ENCODE measurements at regions not wholly inside any gene's neighbourhood (a gene's known extent, or its start where the extent isn't known, plus 50 kb on each side); places are given as distances from the start of the nearest gene placed in this dataset.
"Not testable (repeated sequence)": the region's sequence is repeated elsewhere in the genome, so short reads cannot be mapped to it uniquely, and the experiment has no call there.

GRCh38 chr2:174681099-174682006 is 82.9 kb downstream of the CHRNA1 start:
- Mint-ChIP-seq H3K36me3 (no peaks in the 10 kb centered on the region), H3K27ac (peak overlapping the region; percentile 24 to 79 (median 62)), H3K4me1 (peaks cover 32 to 55% of the 10 kb centered on the region in 2 donors), H3K9me3 (no peaks in the 10 kb centered on the region), H3K4me3 (peak overlapping the region; percentile 79 to 89 (median 85)), H3K27me3 (ENCODE audit: low read depth in 3 of 3) (peaks cover 6 to 11% (median 7%) of the 10 kb centered on the region in 3 donors)
- no peak for DNase-seq

- Mint-ChIP-seq H3K27ac (peak overlapping the region in 4 of 6 donors; percentile 11 to 73 (median 49)), H3K4me1 (peaks cover 39 to 63% of the 10 kb centered on the region in 2 donors), H3K36me3 (peaks cover 0 to 3% (median 0%) of the 10 kb centered on the region in 3 donors), H3K4me3 (peak overlapping the region in 4 of 5 donors; percentile 44 to 88 (median 68)), H3K9me3 (no peaks in the 10 kb centered on the region), H3K27me3 (ENCODE audit: low read depth in 3 of 3) (peaks cover 6 to 11% (median 7%) of the 10 kb centered on the region in 3 donors)
- no peak for DNase-seq
Observed at GRCh38 chr2:174680221-174680620, 82.6 kb upstream of the WIPF1 start.

- DNase-seq: no peak
- H3K9me3 Mint-ChIP-seq: peaks cover 0 to 2% (median 0%) of the 10 kb centered on the region in 6 donors
- H3K4me3 Mint-ChIP-seq: no peak overlapping the region
- peak overlapping the region in 2 of 6 donors; percentile 12 to 54 for H3K27ac Mint-ChIP-seq
- peaks cover 4 to 9% (median 5%) of the 10 kb centered on the region in 3 donors for H3K27me3 Mint-ChIP-seq (ENCODE audit: low read depth in 3 of 3)
- peaks cover 39 to 63% of the 10 kb centered on the region in 2 donors for H3K4me1 Mint-ChIP-seq
- peaks cover 0 to 9% (median 3%) of the 10 kb centered on the region in 3 donors for H3K36me3 Mint-ChIP-seq
Observed at GRCh38 chr2:174678395-174678794, 80.8 kb upstream of the WIPF1 start.

- H3K4me3 Mint-ChIP-seq: peak overlapping the region; percentile 33 to 61 (median 46)
Observed at GRCh38 chr2:174675615-174676014, 78.0 kb upstream of the WIPF1 start.

GRCh38 chr2:174673876-174674275 is 76.3 kb upstream of the WIPF1 start:
- no peak overlapping the region for H3K4me3 Mint-ChIP-seq
- peaks cover 3 to 14% (median 10%) of the 10 kb centered on the region in 6 donors for H3K9me3 Mint-ChIP-seq
- no peak for DNase-seq
- peaks cover 5 to 26% (median 12%) of the 10 kb centered on the region in 3 donors for H3K36me3 Mint-ChIP-seq
- H3K27ac Mint-ChIP-seq: no peak overlapping the region
- H3K4me1 Mint-ChIP-seq: peaks cover 14 to 33% of the 10 kb centered on the region in 2 donors
- H3K27me3 Mint-ChIP-seq (ENCODE audit: low read depth in 3 of 3): peaks cover 0 to 2% (median 1%) of the 10 kb centered on the region in 3 donors

More at GRCh38 chr2:174675615-174676014, 78.0 kb upstream of the WIPF1 start:
- H3K36me3 Mint-ChIP-seq: peaks cover 5 to 26% (median 12%) of the 10 kb centered on the region in 3 donors
- H3K4me1 Mint-ChIP-seq: peaks cover 20 to 45% of the 10 kb centered on the region in 2 donors
- peak; percentile 29 to 47 (median 35) for DNase-seq
- peak overlapping the region in 5 of 6 donors; percentile 35 to 83 (median 69) for H3K27ac Mint-ChIP-seq
- H3K9me3 Mint-ChIP-seq: peaks cover 3 to 14% (median 10%) of the 10 kb centered on the region in 6 donors
- H3K27me3 Mint-ChIP-seq (ENCODE audit: low read depth in 3 of 3): peaks cover 0 to 4% (median 2%) of the 10 kb centered on the region in 3 donors

GRCh38 chr2:174673440-174673839 is 75.8 kb upstream of the WIPF1 start:
- H3K36me3 Mint-ChIP-seq: peaks cover 5 to 26% (median 12%) of the 10 kb centered on the region in 3 donors
- H3K27ac Mint-ChIP-seq: no peak overlapping the region
- DNase-seq: no peak
- H3K4me3 Mint-ChIP-seq: no peak overlapping the region
- peaks cover 14 to 30% of the 10 kb centered on the region in 2 donors for H3K4me1 Mint-ChIP-seq
- H3K27me3 Mint-ChIP-seq (ENCODE audit: low read depth in 3 of 3): peaks cover 0 to 2% (median 1%) of the 10 kb centered on the region in 3 donors
- H3K9me3 Mint-ChIP-seq: peaks cover 3 to 14% (median 10%) of the 10 kb centered on the region in 6 donors

- H3K4me3 Mint-ChIP-seq; H3K27ac Mint-ChIP-seq; H3K27me3 Mint-ChIP-seq (ENCODE audit: low read depth in 3 of 3); DNase-seq: not testable (repeated sequence)
- Mint-ChIP-seq H3K4me1 (peaks cover 23 to 33% of the 10 kb centered on the region in 2 donors), H3K9me3 (peaks cover 3 to 14% (median 10%) of the 10 kb centered on the region in 6 donors), H3K36me3 (peaks cover 5 to 26% (median 12%) of the 10 kb centered on the region in 3 donors)
Observed at GRCh38 chr2:174671532-174671931, 73.9 kb upstream of the WIPF1 start.

- H3K27me3 Mint-ChIP-seq (ENCODE audit: low read depth in 3 of 3): peaks cover 0 to 1% (median 0%) of the 10 kb centered on the region in 3 donors
- no peak for DNase-seq
- H3K4me3 Mint-ChIP-seq: no peak overlapping the region
- peaks cover 3 to 14% (median 10%) of the 10 kb centered on the region in 6 donors for H3K9me3 Mint-ChIP-seq
- H3K36me3 Mint-ChIP-seq: peaks cover 5 to 25% (median 12%) of the 10 kb centered on the region in 3 donors
- H3K27ac Mint-ChIP-seq: no peak overlapping the region
- H3K4me1 Mint-ChIP-seq: peaks cover 17 to 27% of the 10 kb centered on the region in 2 donors
Observed at GRCh38 chr2:174670446-174670845, 72.8 kb upstream of the WIPF1 start.

GRCh38 chr2:174669336-174669735 is 71.7 kb upstream of the WIPF1 start:
- peaks cover 5 to 22% (median 12%) of the 10 kb centered on the region in 3 donors for H3K36me3 Mint-ChIP-seq
- no peak for DNase-seq
- peaks cover 0 to 1% (median 0%) of the 10 kb centered on the region in 3 donors for H3K27me3 Mint-ChIP-seq (ENCODE audit: low read depth in 3 of 3)
- peaks cover 3 to 14% (median 10%) of the 10 kb centered on the region in 6 donors for H3K9me3 Mint-ChIP-seq
- peaks cover 12 to 16% of the 10 kb centered on the region in 2 donors for H3K4me1 Mint-ChIP-seq
- H3K27ac Mint-ChIP-seq: no peak overlapping the region
- no peak overlapping the region for H3K4me3 Mint-ChIP-seq

GRCh38 chr2:174668075-174668474 is 70.5 kb upstream of the WIPF1 start:
- Mint-ChIP-seq H3K4me1 (peaks cover 14% of the 10 kb centered on the region in 2 donors), H3K36me3 (peaks cover 5 to 13% (median 9%) of the 10 kb centered on the region in 3 donors), H3K9me3 (peaks cover 3 to 14% (median 9%) of the 10 kb centered on the region in 6 donors), H3K27ac (peak overlapping the region in 2 of 6 donors; percentile 47 to 50), H3K4me3 (no peak overlapping the region), H3K27me3 (ENCODE audit: low read depth in 3 of 3) (peaks cover 0 to 1% (median 0%) of the 10 kb centered on the region in 3 donors)
- DNase-seq: no peak

GRCh38 chr2:174667250-174667860 is 69.8 kb upstream of the WIPF1 start:
- no peaks in the 10 kb centered on the region for H3K27me3 Mint-ChIP-seq (ENCODE audit: low read depth in 3 of 3)

GRCh38 chr2:174666845-174667244 is 69.2 kb upstream of the WIPF1 start:
- H3K27ac Mint-ChIP-seq: peak overlapping the region in 2 of 6 donors; percentile 16 to 47
- no peaks in the 10 kb centered on the region for H3K27me3 Mint-ChIP-seq (ENCODE audit: low read depth in 3 of 3)
- no peak overlapping the region for H3K4me3 Mint-ChIP-seq
- peaks cover under 1 to 5% (median 4%) of the 10 kb centered on the region in 3 donors for H3K36me3 Mint-ChIP-seq
- peaks cover 1 to 10% (median 5%) of the 10 kb centered on the region in 6 donors for H3K9me3 Mint-ChIP-seq
- no peak for DNase-seq
- peaks cover 14% of the 10 kb centered on the region in 2 donors for H3K4me1 Mint-ChIP-seq

More at GRCh38 chr2:174667250-174667860, 69.8 kb upstream of the WIPF1 start:
- no peak for DNase-seq
- Mint-ChIP-seq H3K4me1 (peaks cover 14% of the 10 kb centered on the region in 2 donors), H3K36me3 (peaks cover 5 to 9% (median 9%) of the 10 kb centered on the region in 3 donors), H3K27ac (peak overlapping the region in 1 of 6 donors; percentile 47), H3K9me3 (peaks cover 3 to 14% (median 9%) of the 10 kb centered on the region in 6 donors), H3K4me3 (no peak overlapping the region)

- Mint-ChIP-seq H3K27me3 (ENCODE audit: low read depth in 3 of 3) (no peaks in the 10 kb centered on the region), H3K27ac (no peak overlapping the region), H3K9me3 (peaks cover 0 to 4% (median 1%) of the 10 kb centered on the region in 6 donors), H3K36me3 (peaks cover 0 to 4% (median 3%) of the 10 kb centered on the region in 3 donors), H3K4me3 (no peak overlapping the region), H3K4me1 (peaks cover 14% of the 10 kb centered on the region in 2 donors)
- no peak for DNase-seq
Observed at GRCh38 chr2:174666312-174666711, 68.7 kb upstream of the WIPF1 start.

All from immature natural killer cell (primary cell).